ENCODE measurements at regions not wholly inside any gene's neighbourhood (a gene's known extent, or its start where the extent isn't known, plus 50 kb on each side); places are given as distances from the start of the nearest gene placed in this dataset.

GRCh38 chr7:21184942-21185652 lies 242.8 kb upstream of the SP4 start:
- no peak for TF ChIP-seq CTCF (IDR thresholded peaks at IDR 0.05; ENCODE audit: insufficient read depth, low read length, poor library complexity, severe bottlenecking)
- Histone ChIP-seq H3K27me3 (replicated peaks; ENCODE audit: control insufficient read depth, insufficient read depth, low read length) (no peaks in the 10 kb centered on the region), H3K36me3 (ENCODE audit: control insufficient read depth, insufficient read depth, low read length) (no peaks in the 10 kb centered on the region), H3K4me3 (replicated peaks; ENCODE audit: low read depth, low read length) (no peak overlapping the region)
- no peak for DNase-seq (ENCODE audit: extremely low read depth, insufficient read length)

GRCh38 chr7:21185653-21186265 lies 242.1 kb upstream of the SP4 start:
- Histone ChIP-seq H3K4me3 (replicated peaks; ENCODE audit: low read depth, low read length) (no peak overlapping the region), H3K36me3 (ENCODE audit: control insufficient read depth, insufficient read depth, low read length) (no peaks in the 10 kb centered on the region), H3K27me3 (replicated peaks; ENCODE audit: control insufficient read depth, insufficient read depth, low read length) (no peaks in the 10 kb centered on the region)
- DNase-seq (ENCODE audit: extremely low read depth, insufficient read length): no peak
- TF ChIP-seq CTCF (IDR thresholded peaks at IDR 0.05; ENCODE audit: insufficient read depth, low read length, poor library complexity, severe bottlenecking): no peak

- DNase-seq (ENCODE audit: extremely low read depth, insufficient read length): no peak
- Histone ChIP-seq H3K4me3 (replicated peaks; ENCODE audit: low read depth, low read length) (no peak overlapping the region), H3K36me3 (ENCODE audit: control insufficient read depth, insufficient read depth, low read length) (no peaks in the 10 kb centered on the region), H3K27me3 (replicated peaks; ENCODE audit: control insufficient read depth, insufficient read depth, low read length) (no peaks in the 10 kb centered on the region)
- TF ChIP-seq CTCF (IDR thresholded peaks at IDR 0.05; ENCODE audit: insufficient read depth, low read length, poor library complexity, severe bottlenecking): no peak
Observed at GRCh38 chr7:21191321-21192073, 236.4 kb upstream of the SP4 start.

- H3K36me3 ChIP-seq (ENCODE audit: control insufficient read depth, insufficient read depth, low read length): no peaks in the 10 kb centered on the region
- DNase-seq (ENCODE audit: extremely low read depth, insufficient read length): no peak
- no peak overlapping the region for H3K4me3 ChIP-seq (replicated peaks; ENCODE audit: low read depth, low read length)
- no peak for TF ChIP-seq CTCF (IDR thresholded peaks at IDR 0.05; ENCODE audit: insufficient read depth, low read length, poor library complexity, severe bottlenecking)
- no peaks in the 10 kb centered on the region for H3K27me3 ChIP-seq (replicated peaks; ENCODE audit: control insufficient read depth, insufficient read depth, low read length)
Observed at GRCh38 chr7:21192657-21193056, 235.2 kb upstream of the SP4 start.

- H3K36me3 ChIP-seq (ENCODE audit: control insufficient read depth, insufficient read depth, low read length): no peaks in the 10 kb centered on the region
- DNase-seq (ENCODE audit: extremely low read depth, insufficient read length): no peak
- H3K4me3 ChIP-seq (replicated peaks; ENCODE audit: low read depth, low read length): no peak overlapping the region
- TF ChIP-seq CTCF (IDR thresholded peaks at IDR 0.05; ENCODE audit: insufficient read depth, low read length, poor library complexity, severe bottlenecking): no peak
- no peaks in the 10 kb centered on the region for H3K27me3 ChIP-seq (replicated peaks; ENCODE audit: control insufficient read depth, insufficient read depth, low read length)
Observed at GRCh38 chr7:21193895-21194294, 234.0 kb upstream of the SP4 start.
